ENCODE measurements at regions not wholly inside any gene's neighbourhood (a gene's known extent, or its start where the extent isn't known, plus 50 kb on each side); places are given as distances from the start of the nearest gene placed in this dataset.
"Not testable (repeated sequence)": the region's sequence is repeated elsewhere in the genome, so short reads cannot be mapped to it uniquely, and the experiment has no call there.

GRCh38 chr6:102126488-102126887 lies 733.0 kb downstream of the GRIK2 start:
- H3K27me3 Mint-ChIP-seq (ENCODE audit: low read depth in 3 of 3): no peaks in the 10 kb centered on the region
- H3K4me1 Mint-ChIP-seq: no peaks in the 10 kb centered on the region
- no peak overlapping the region for H3K4me3 Mint-ChIP-seq
- no peaks in the 10 kb centered on the region for H3K36me3 Mint-ChIP-seq
- H3K27ac Mint-ChIP-seq: no peak overlapping the region
- DNase-seq: no peak
- peaks cover 4 to 25% (median 15%) of the 10 kb centered on the region in 6 donors for H3K9me3 Mint-ChIP-seq

- Mint-ChIP-seq H3K27ac (no peak overlapping the region), H3K27me3 (ENCODE audit: low read depth in 3 of 3) (no peaks in the 10 kb centered on the region), H3K9me3 (peaks cover 4 to 25% (median 12%) of the 10 kb centered on the region in 6 donors), H3K4me1 (no peaks in the 10 kb centered on the region), H3K4me3 (no peak overlapping the region), H3K36me3 (no peaks in the 10 kb centered on the region)
- DNase-seq: no peak
Measured at GRCh38 chr6:102127253-102127652, 733.7 kb downstream of the GRIK2 start.

GRCh38 chr6:102137859-102138258 lies 744.4 kb downstream of the GRIK2 start:
- no peaks in the 10 kb centered on the region for H3K4me1 Mint-ChIP-seq
- no peak overlapping the region for H3K4me3 Mint-ChIP-seq
- H3K27me3 Mint-ChIP-seq (ENCODE audit: low read depth in 3 of 3): no peaks in the 10 kb centered on the region
- H3K27ac Mint-ChIP-seq: no peak overlapping the region
- DNase-seq: no peak
- H3K36me3 Mint-ChIP-seq: no peaks in the 10 kb centered on the region
- peaks cover 5 to 40% (median 17%) of the 10 kb centered on the region in 6 donors for H3K9me3 Mint-ChIP-seq

GRCh38 chr6:102149191-102149590 lies 755.7 kb downstream of the GRIK2 start:
- Mint-ChIP-seq H3K27ac (no peak overlapping the region), H3K9me3 (peaks cover 5 to 31% (median 16%) of the 10 kb centered on the region in 6 donors), H3K27me3 (ENCODE audit: low read depth in 3 of 3) (peaks cover 0 to 2% (median 0%) of the 10 kb centered on the region in 3 donors), H3K4me1 (no peaks in the 10 kb centered on the region), H3K4me3 (no peak overlapping the region), H3K36me3 (no peaks in the 10 kb centered on the region)
- DNase-seq: no peak

GRCh38 chr6:102150549-102150948 lies 757.0 kb downstream of the GRIK2 start:
- H3K27ac Mint-ChIP-seq: no peak overlapping the region
- DNase-seq: no peak
- H3K27me3 Mint-ChIP-seq (ENCODE audit: low read depth in 3 of 3): peaks cover 0 to 2% (median 0%) of the 10 kb centered on the region in 3 donors
- H3K9me3 Mint-ChIP-seq: peaks cover 5 to 42% (median 20%) of the 10 kb centered on the region in 6 donors
- no peak overlapping the region for H3K4me3 Mint-ChIP-seq
- no peaks in the 10 kb centered on the region for H3K36me3 Mint-ChIP-seq
- no peaks in the 10 kb centered on the region for H3K4me1 Mint-ChIP-seq

- Mint-ChIP-seq H3K27me3 (ENCODE audit: low read depth in 3 of 3) (peaks cover 0 to 2% (median 2%) of the 10 kb centered on the region in 3 donors), H3K4me1 (no peaks in the 10 kb centered on the region), H3K36me3 (no peaks in the 10 kb centered on the region), H3K4me3 (no peak overlapping the region), H3K27ac (no peak overlapping the region), H3K9me3 (peaks cover 11 to 49% (median 27%) of the 10 kb centered on the region in 6 donors)
- no peak for DNase-seq
Measured at GRCh38 chr6:102154176-102154575, 760.7 kb downstream of the GRIK2 start.

- H3K4me3 Mint-ChIP-seq: no peak overlapping the region
- DNase-seq: no peak
- H3K27me3 Mint-ChIP-seq (ENCODE audit: low read depth in 3 of 3): peaks cover 0 to 2% (median 2%) of the 10 kb centered on the region in 3 donors
- H3K36me3 Mint-ChIP-seq: peaks cover 0 to 2% (median 0%) of the 10 kb centered on the region in 3 donors
- peaks cover 11 to 52% (median 27%) of the 10 kb centered on the region in 6 donors for H3K9me3 Mint-ChIP-seq
- no peaks in the 10 kb centered on the region for H3K4me1 Mint-ChIP-seq
- H3K27ac Mint-ChIP-seq: no peak overlapping the region
Measured at GRCh38 chr6:102154874-102155273, 761.4 kb downstream of the GRIK2 start.

GRCh38 chr6:102169802-102170201 lies 776.3 kb downstream of the GRIK2 start:
- not testable (repeated sequence) for H3K4me1 Mint-ChIP-seq; H3K27ac Mint-ChIP-seq; H3K27me3 Mint-ChIP-seq (ENCODE audit: low read depth in 3 of 3); H3K4me3 Mint-ChIP-seq; H3K36me3 Mint-ChIP-seq; DNase-seq
- H3K9me3 Mint-ChIP-seq: peaks cover 14 to 45% (median 38%) of the 10 kb centered on the region in 6 donors

- no peaks in the 10 kb centered on the region for H3K27me3 Mint-ChIP-seq (ENCODE audit: low read depth in 3 of 3)
- H3K4me3 Mint-ChIP-seq: no peak overlapping the region
- H3K27ac Mint-ChIP-seq: no peak overlapping the region
- H3K4me1 Mint-ChIP-seq: no peaks in the 10 kb centered on the region
- H3K9me3 Mint-ChIP-seq: peaks cover 8 to 39% (median 13%) of the 10 kb centered on the region in 6 donors
- H3K36me3 Mint-ChIP-seq: no peaks in the 10 kb centered on the region
- no peak for DNase-seq
Measured at GRCh38 chr6:102187186-102187585, 793.7 kb downstream of the GRIK2 start.

- peaks cover 17 to 62% (median 46%) of the 10 kb centered on the region in 6 donors for H3K9me3 Mint-ChIP-seq
- H3K4me3 Mint-ChIP-seq: no peak overlapping the region
Measured at GRCh38 chr6:102195311-102195710, 801.8 kb downstream of the GRIK2 start.

GRCh38 chr6:102197211-102197610 lies 803.7 kb downstream of the GRIK2 start:
- Mint-ChIP-seq H3K4me1 (no peaks in the 10 kb centered on the region), H3K36me3 (peaks cover 3 to 13% (median 5%) of the 10 kb centered on the region in 3 donors), H3K9me3 (peaks cover 13 to 57% (median 39%) of the 10 kb centered on the region in 6 donors), H3K27me3 (ENCODE audit: low read depth in 3 of 3) (peaks cover 0 to 3% (median 2%) of the 10 kb centered on the region in 3 donors), H3K27ac (no peak overlapping the region), H3K4me3 (no peak overlapping the region)
- DNase-seq: no peak

More at GRCh38 chr6:102195311-102195710, 801.8 kb downstream of the GRIK2 start:
- peaks cover 0 to 2% (median 0%) of the 10 kb centered on the region in 3 donors for H3K27me3 Mint-ChIP-seq (ENCODE audit: low read depth in 3 of 3)
- DNase-seq: no peak
- no peaks in the 10 kb centered on the region for H3K4me1 Mint-ChIP-seq
- no peak overlapping the region for H3K27ac Mint-ChIP-seq
- peaks cover 3 to 13% (median 5%) of the 10 kb centered on the region in 3 donors for H3K36me3 Mint-ChIP-seq

GRCh38 chr6:102204351-102204750 lies 810.8 kb downstream of the GRIK2 start:
- H3K4me1 Mint-ChIP-seq: no peaks in the 10 kb centered on the region
- peaks cover 0 to 5% (median 0%) of the 10 kb centered on the region in 3 donors for H3K36me3 Mint-ChIP-seq
- peaks cover 0 to 7% (median 3%) of the 10 kb centered on the region in 3 donors for H3K27me3 Mint-ChIP-seq (ENCODE audit: low read depth in 3 of 3)
- no peak for DNase-seq
- H3K27ac Mint-ChIP-seq: no peak overlapping the region
- peaks cover 13 to 36% (median 22%) of the 10 kb centered on the region in 6 donors for H3K9me3 Mint-ChIP-seq
- no peak overlapping the region for H3K4me3 Mint-ChIP-seq

- no peaks in the 10 kb centered on the region for H3K27me3 Mint-ChIP-seq (ENCODE audit: low read depth in 3 of 3)
- no peak for DNase-seq
- no peaks in the 10 kb centered on the region for H3K4me1 Mint-ChIP-seq
- H3K9me3 Mint-ChIP-seq: peaks cover 3 to 24% (median 9%) of the 10 kb centered on the region in 6 donors
- H3K27ac Mint-ChIP-seq: no peak overlapping the region
- no peaks in the 10 kb centered on the region for H3K36me3 Mint-ChIP-seq
- H3K4me3 Mint-ChIP-seq: no peak overlapping the region
Measured at GRCh38 chr6:102215425-102215824, 821.9 kb downstream of the GRIK2 start.

- Mint-ChIP-seq H3K9me3 (peaks cover 3 to 28% (median 12%) of the 10 kb centered on the region in 6 donors), H3K36me3 (no peaks in the 10 kb centered on the region), H3K27me3 (ENCODE audit: low read depth in 3 of 3) (no peaks in the 10 kb centered on the region), H3K4me3 (no peak overlapping the region), H3K4me1 (no peaks in the 10 kb centered on the region), H3K27ac (no peak overlapping the region)
- no peak for DNase-seq
Measured at GRCh38 chr6:102216232-102216631, 822.7 kb downstream of the GRIK2 start.

- H3K4me1 Mint-ChIP-seq: peaks cover 0 to 1% of the 10 kb centered on the region in 2 donors
- H3K4me3 Mint-ChIP-seq: no peak overlapping the region
- no peak for DNase-seq
- no peaks in the 10 kb centered on the region for H3K36me3 Mint-ChIP-seq
- H3K9me3 Mint-ChIP-seq: peaks cover 2 to 31% (median 14%) of the 10 kb centered on the region in 6 donors
- no peaks in the 10 kb centered on the region for H3K27me3 Mint-ChIP-seq (ENCODE audit: low read depth in 3 of 3)
- H3K27ac Mint-ChIP-seq: no peak overlapping the region
Measured at GRCh38 chr6:102223942-102224341, 830.4 kb downstream of the GRIK2 start.
